SJSA1 (cell line): ENCODE measurements at regions not wholly inside any gene's neighbourhood (a gene's known extent, or its start where the extent isn't known, plus 50 kb on each side); places are given as distances from the start of the nearest gene placed in this dataset.

ENCODE experiments used
- DNase-seq, 2 experiments: peaks; one replicate each; pipeline ENCODE4 v3.0.0-alpha.2; 2015 to 2020; ENCODE audit warnings: low spot score in 2 of 2, low read depth in 1 of 2
- H3K27ac ChIP-seq: fragments of 250-450 bp; sonication (Bioruptor Pico); 2 replicates; pipeline ENCODE4 v1.5.1; 2020; ENCODE audit warnings: mild to moderate bottlenecking, moderate library complexity
- H3K27me3 ChIP-seq: fragments of 250-450 bp; sonication (Bioruptor Pico); replicated peaks from 2 replicates; pipeline ENCODE4 v1.5.1; 2020; ENCODE audit warnings: mild to moderate bottlenecking, moderate library complexity
- H3K36me3 ChIP-seq: fragments of 250-450 bp; sonication (Bioruptor Pico); 2 replicates; pipeline ENCODE4 v1.5.1; 2020; ENCODE audit warnings: mild to moderate bottlenecking
- H3K4me1 ChIP-seq: fragments of 250-450 bp; sonication (Bioruptor Pico); replicated peaks from 2 replicates; pipeline ENCODE4 v1.6.1; 2021; ENCODE audit warnings: mild to moderate bottlenecking
- H3K4me3 ChIP-seq: fragments of 250-450 bp; sonication (Bioruptor Pico); 2 replicates; pipeline ENCODE4 v1.5.1; 2020; ENCODE audit warnings: mild to moderate bottlenecking
- H3K9me3 ChIP-seq: fragments of 250-450 bp; sonication (Bioruptor Pico); replicated peaks from 2 replicates; pipeline ENCODE4 v1.5.1; 2020; ENCODE audit warnings: mild to moderate bottlenecking

- no peak for DNase-seq
- H3K4me3 ChIP-seq, result no peak overlapping the region
- no peaks in the 10 kb centered on the region for H3K4me1 ChIP-seq
- H3K9me3 ChIP-seq, result no peaks in the 10 kb centered on the region
- no peak overlapping the region for H3K27ac ChIP-seq
- H3K36me3 ChIP-seq, result no peaks in the 10 kb centered on the region
- H3K27me3 ChIP-seq, result no peaks in the 10 kb centered on the region
Measured at GRCh38 chr14:98580131-98580678, 691.8 kb downstream of the BCL11B start.

- H3K4me3 ChIP-seq, result no peak overlapping the region
- no peaks in the 10 kb centered on the region for H3K36me3 ChIP-seq
- H3K9me3 ChIP-seq, result no peaks in the 10 kb centered on the region
- H3K4me1 ChIP-seq, result no peaks in the 10 kb centered on the region
- no peak overlapping the region for H3K27ac ChIP-seq
- H3K27me3 ChIP-seq, result no peaks in the 10 kb centered on the region
- no peak for DNase-seq
Measured at GRCh38 chr14:98582276-98582675, 689.7 kb downstream of the BCL11B start.

- H3K4me1 ChIP-seq, result no peaks in the 10 kb centered on the region
- no peaks in the 10 kb centered on the region for H3K36me3 ChIP-seq
- DNase-seq, result no peak
- no peaks in the 10 kb centered on the region for H3K27me3 ChIP-seq
- no peak overlapping the region for H3K27ac ChIP-seq
- no peak overlapping the region for H3K4me3 ChIP-seq
- H3K9me3 ChIP-seq, result no peaks in the 10 kb centered on the region
Measured at GRCh38 chr14:98591161-98591560, 680.8 kb downstream of the BCL11B start.

GRCh38 chr14:98592611-98593170, 679.3 kb downstream of the BCL11B start:
- Histone ChIP-seq H3K27ac (no peak overlapping the region), H3K4me1 (no peaks in the 10 kb centered on the region), H3K9me3 (no peaks in the 10 kb centered on the region), H3K36me3 (no peaks in the 10 kb centered on the region), H3K4me3 (no peak overlapping the region), H3K27me3 (no peaks in the 10 kb centered on the region)
- no peak for DNase-seq

- DNase-seq, result no peak
- Histone ChIP-seq H3K36me3 (no peaks in the 10 kb centered on the region), H3K4me3 (no peak overlapping the region)
Measured at GRCh38 chr14:98593361-98593761, 678.6 kb downstream of the BCL11B start.

GRCh38 chr14:98594156-98594555, 677.8 kb downstream of the BCL11B start:
- Histone ChIP-seq H3K27me3 (no peaks in the 10 kb centered on the region), H3K4me1 (no peaks in the 10 kb centered on the region), H3K4me3 (no peak overlapping the region), H3K9me3 (no peaks in the 10 kb centered on the region), H3K36me3 (no peaks in the 10 kb centered on the region), H3K27ac (no peak overlapping the region)
- DNase-seq, result no peak

More at GRCh38 chr14:98593361-98593761, 678.6 kb downstream of the BCL11B start:
- Histone ChIP-seq H3K27me3 (no peaks in the 10 kb centered on the region), H3K27ac (no peak overlapping the region), H3K4me1 (no peaks in the 10 kb centered on the region), H3K9me3 (no peaks in the 10 kb centered on the region)

GRCh38 chr14:98598576-98598975, 673.4 kb downstream of the BCL11B start:
- Histone ChIP-seq H3K4me3 (no peak overlapping the region), H3K9me3 (no peaks in the 10 kb centered on the region), H3K27ac (no peak overlapping the region), H3K27me3 (no peaks in the 10 kb centered on the region), H3K36me3 (no peaks in the 10 kb centered on the region), H3K4me1 (no peaks in the 10 kb centered on the region; the same call in 1 of the 2 replicates)
- DNase-seq, result no peak

- H3K9me3 ChIP-seq, result no peaks in the 10 kb centered on the region
- H3K4me1 ChIP-seq, result no peaks in the 10 kb centered on the region; the same call in 1 of the 2 replicates
- no peak overlapping the region for H3K27ac ChIP-seq
- no peaks in the 10 kb centered on the region for H3K27me3 ChIP-seq
- H3K4me3 ChIP-seq, result no peak overlapping the region
- H3K36me3 ChIP-seq, result no peaks in the 10 kb centered on the region
- no peak for DNase-seq
Measured at GRCh38 chr14:98599082-98599481, 672.9 kb downstream of the BCL11B start.

GRCh38 chr14:98602983-98603382, 669.0 kb downstream of the BCL11B start:
- Histone ChIP-seq H3K4me3 (no peak overlapping the region), H3K9me3 (no peaks in the 10 kb centered on the region), H3K27me3 (no peaks in the 10 kb centered on the region), H3K4me1 (no peaks in the 10 kb centered on the region; the same call in 1 of the 2 replicates), H3K36me3 (no peaks in the 10 kb centered on the region), H3K27ac (no peak overlapping the region)
- DNase-seq, result no peak

- Histone ChIP-seq H3K27me3 (no peaks in the 10 kb centered on the region), H3K27ac (no peak overlapping the region), H3K4me1 (no peaks in the 10 kb centered on the region; the same call in 1 of the 2 replicates), H3K9me3 (no peaks in the 10 kb centered on the region), H3K4me3 (no peak overlapping the region), H3K36me3 (no peaks in the 10 kb centered on the region)
- no peak for DNase-seq
Measured at GRCh38 chr14:98605043-98605442, 667.0 kb downstream of the BCL11B start.

GRCh38 chr14:98606041-98606640, 665.9 kb downstream of the BCL11B start:
- H3K4me1 ChIP-seq, result no peaks in the 10 kb centered on the region; the same call in 1 of the 2 replicates
- H3K27me3 ChIP-seq, result no peaks in the 10 kb centered on the region
- H3K4me3 ChIP-seq, result no peak overlapping the region
- H3K36me3 ChIP-seq, result no peaks in the 10 kb centered on the region
- no peak for DNase-seq
- no peak overlapping the region for H3K27ac ChIP-seq
- no peaks in the 10 kb centered on the region for H3K9me3 ChIP-seq

GRCh38 chr14:98606816-98607215, 665.2 kb downstream of the BCL11B start:
- H3K9me3 ChIP-seq, result no peaks in the 10 kb centered on the region
- no peaks in the 10 kb centered on the region for H3K36me3 ChIP-seq
- H3K4me1 ChIP-seq, result no peaks in the 10 kb centered on the region; the same call in 1 of the 2 replicates
- H3K27me3 ChIP-seq, result no peaks in the 10 kb centered on the region
- no peak for DNase-seq
- H3K27ac ChIP-seq, result no peak overlapping the region
- H3K4me3 ChIP-seq, result no peak overlapping the region

GRCh38 chr14:98607341-98607910, 664.6 kb downstream of the BCL11B start:
- H3K4me1 ChIP-seq, result no peaks in the 10 kb centered on the region; the same call in 1 of the 2 replicates
- no peak overlapping the region for H3K4me3 ChIP-seq
- H3K9me3 ChIP-seq, result no peaks in the 10 kb centered on the region
- no peak for DNase-seq
- H3K27me3 ChIP-seq, result no peaks in the 10 kb centered on the region
- H3K27ac ChIP-seq, result no peak overlapping the region
- no peaks in the 10 kb centered on the region for H3K36me3 ChIP-seq
